ENCODE measurements at regions not wholly inside any gene's neighbourhood (a gene's known extent, or its start where the extent isn't known, plus 50 kb on each side); places are given as distances from the start of the nearest gene placed in this dataset.

DNA sequence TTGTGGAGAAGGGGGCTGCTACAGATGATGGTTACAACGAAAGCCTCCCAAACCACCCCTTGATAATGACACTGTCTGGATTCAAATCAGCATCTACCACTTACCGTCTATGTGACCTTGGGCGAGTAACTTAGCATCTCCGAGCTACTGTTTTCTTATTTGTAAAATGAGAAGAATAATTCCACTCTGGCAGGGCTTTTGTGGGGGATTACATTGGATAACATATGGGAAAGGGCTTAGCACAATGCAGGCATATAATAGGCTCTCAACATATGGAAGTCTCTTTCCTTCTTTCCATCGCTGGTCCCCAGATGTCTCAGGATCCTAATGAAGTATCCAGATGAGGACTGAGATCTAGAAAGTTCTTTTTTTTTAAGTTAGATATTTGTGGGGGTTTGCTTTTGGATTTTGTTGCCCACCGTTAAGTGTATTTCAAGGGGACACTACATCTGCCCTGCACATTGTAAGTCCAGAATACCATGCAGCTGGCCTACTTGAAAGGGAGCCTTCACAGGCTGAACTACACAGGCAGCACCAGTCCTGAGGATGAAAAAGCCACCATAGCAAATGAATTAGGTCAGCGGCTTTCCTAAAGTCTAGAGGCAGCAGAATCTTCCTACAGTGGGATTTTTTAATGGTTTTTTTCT, 172.2 kb upstream of the IRF2BP2 start:
- no peak for TF ChIP-seq POLR2A (IDR thresholded peaks at IDR 0.05)
- TF ChIP-seq, protein P1, sequence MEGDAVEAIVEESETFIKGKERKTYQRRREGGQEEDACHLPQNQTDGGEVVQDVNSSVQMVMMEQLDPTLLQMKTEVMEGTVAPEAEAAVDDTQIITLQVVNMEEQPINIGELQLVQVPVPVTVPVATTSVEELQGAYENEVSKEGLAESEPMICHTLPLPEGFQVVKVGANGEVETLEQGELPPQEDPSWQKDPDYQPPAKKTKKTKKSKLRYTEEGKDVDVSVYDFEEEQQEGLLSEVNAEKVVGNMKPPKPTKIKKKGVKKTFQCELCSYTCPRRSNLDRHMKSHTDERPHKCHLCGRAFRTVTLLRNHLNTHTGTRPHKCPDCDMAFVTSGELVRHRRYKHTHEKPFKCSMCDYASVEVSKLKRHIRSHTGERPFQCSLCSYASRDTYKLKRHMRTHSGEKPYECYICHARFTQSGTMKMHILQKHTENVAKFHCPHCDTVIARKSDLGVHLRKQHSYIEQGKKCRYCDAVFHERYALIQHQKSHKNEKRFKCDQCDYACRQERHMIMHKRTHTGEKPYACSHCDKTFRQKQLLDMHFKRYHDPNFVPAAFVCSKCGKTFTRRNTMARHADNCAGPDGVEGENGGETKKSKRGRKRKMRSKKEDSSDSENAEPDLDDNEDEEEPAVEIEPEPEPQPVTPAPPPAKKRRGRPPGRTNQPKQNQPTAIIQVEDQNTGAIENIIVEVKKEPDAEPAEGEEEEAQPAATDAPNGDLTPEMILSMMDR (IDR thresholded peaks at IDR 0.05), result no peak

Measured in uterus (tissue), 2 donors.